IMR-90 (cell line): ENCODE measurements at regions not wholly inside any gene's neighbourhood (a gene's known extent, or its start where the extent isn't known, plus 50 kb on each side); places are given as distances from the start of the nearest gene placed in this dataset.

Experiments used
- ATAC-seq: fragments of 200-7000 bp; cut with Tn5 transposase; 2 replicates; pipeline ENCODE4 v1.9.1; 2020; ENCODE audit warnings: low read depth, mild to moderate bottlenecking, moderate library complexity
- BruUV-seq: library from RNA; stranded (reverse); fragments of 400-500 nt; replicated peaks from 2 replicates; lab custom pipeline; 2021; lab: Mats Ljungman, UMichigan
- CTCF ChIA-PET: fragments of 300-600 bp; formaldehyde crosslinking; extraction: SDS; loops from one replicate; lab custom pipeline; 2021; ENCODE audit warnings: antibody characterized with exemption; lab: Yijun Ruan, JAX
- POLR2A ChIA-PET: fragments of 300-600 bp; sonication (Branson Sonifier 250); formaldehyde crosslinking; loops from one replicate; lab custom pipeline; 2022; ENCODE audit warnings: antibody characterized with exemption; ENCODE audit not compliant: unreplicated experiment; lab: Charles Lee
- DNase-seq: peaks from one replicate; pipeline ENCODE4 v3.0.0; 2013
- H2AFZ ChIP-seq: replicated peaks from 2 replicates; pipeline ENCODE3; 2013; ENCODE audit warnings: low read length, mild to moderate bottlenecking; ENCODE audit not compliant: poor library complexity
- H2AK5ac ChIP-seq: 2 replicates; pipeline ENCODE4 v1.6.1; 2013; ENCODE audit warnings: low read depth, low read length, inconsistent platforms
- H2AK9ac ChIP-seq: replicated peaks from 2 replicates; pipeline ENCODE3; 2013; ENCODE audit warnings: mild to moderate bottlenecking, low read depth, low read length, moderate library complexity; ENCODE audit not compliant: poor library complexity
- H2BK120ac ChIP-seq: 2 replicates; pipeline ENCODE4 v1.6.1; 2013; ENCODE audit warnings: low read depth, low read length, inconsistent platforms
- H2BK15ac ChIP-seq: 3 replicates; pipeline ENCODE4 v1.6.1; 2013; ENCODE audit warnings: low read depth, low read length, inconsistent platforms
- H2BK20ac ChIP-seq: 2 replicates; pipeline ENCODE4 v1.6.1; 2013; ENCODE audit warnings: low read depth, mild to moderate bottlenecking, inconsistent platforms, low read length, moderate library complexity
- H2BK5ac ChIP-seq: 2 replicates; pipeline ENCODE4 v1.6.1; 2013; ENCODE audit warnings: mild to moderate bottlenecking, low read depth, low read length, inconsistent platforms; ENCODE audit not compliant: poor library complexity, severe bottlenecking
- H3K14ac ChIP-seq: replicated peaks from 2 replicates; pipeline ENCODE4 v1.6.1; 2013; ENCODE audit warnings: low read depth, low read length, inconsistent platforms
- H3K18ac ChIP-seq: 2 replicates; pipeline ENCODE4 v1.6.1; 2013; ENCODE audit warnings: low read depth, low read length, control low read depth
- H3K23ac ChIP-seq: 2 replicates; pipeline ENCODE4 v1.6.1; 2013; ENCODE audit warnings: low read depth, low read length, inconsistent platforms
- H3K27ac ChIP-seq: 2 replicates; pipeline ENCODE4 v1.5.1; 2013; ENCODE audit warnings: mild to moderate bottlenecking, control low read depth, low read length; ENCODE audit not compliant: insufficient read depth
- H3K27me3 ChIP-seq: 2 replicates; pipeline ENCODE4 v1.6.1; 2013; ENCODE audit warnings: low read length; ENCODE audit not compliant: control insufficient read depth, insufficient read depth
- H3K36me3 ChIP-seq: 2 replicates; pipeline ENCODE4 v1.6.1; 2013; ENCODE audit warnings: low read length, mixed read lengths; ENCODE audit not compliant: control insufficient read depth, insufficient read depth
- H3K4ac ChIP-seq: 2 replicates; pipeline ENCODE4 v1.6.1; 2013; ENCODE audit warnings: low read depth, low read length, inconsistent platforms
- H3K4me1 ChIP-seq: 2 replicates; pipeline ENCODE4 v1.6.1; 2013; ENCODE audit warnings: low read length, mixed read lengths; ENCODE audit not compliant: control insufficient read depth, insufficient read depth
- H3K4me2 ChIP-seq: 2 replicates; pipeline ENCODE4 v1.6.1; 2013; ENCODE audit warnings: low read depth, mild to moderate bottlenecking, control low read depth, low read length, moderate library complexity
- H3K4me3 ChIP-seq: 2 replicates; pipeline ENCODE4 v1.5.1; 2013; ENCODE audit warnings: low read depth, mild to moderate bottlenecking, control low read depth, low read length, moderate library complexity; ENCODE audit not compliant: insufficient read depth
- H3K56ac ChIP-seq: 2 replicates; pipeline ENCODE4 v1.6.1; 2013; ENCODE audit warnings: low read length, inconsistent platforms; ENCODE audit not compliant: insufficient read depth; ENCODE audit errors: extremely low read depth
- H3K79me1 ChIP-seq, 2 experiments: 2 replicates each; pipeline ENCODE4 v1.6.1; 2013; ENCODE audit warnings: low read length in 2 of 2, inconsistent platforms in 1 of 2, low read depth in 1 of 2
- H3K9ac ChIP-seq: 2 replicates; pipeline ENCODE4 v1.6.1; 2013; ENCODE audit warnings: low read depth, low read length, control low read depth
- H3K9me1 ChIP-seq: 2 replicates; pipeline ENCODE4 v1.6.1; 2013; ENCODE audit warnings: low read length, inconsistent platforms; ENCODE audit not compliant: insufficient read depth
- H3K9me3 ChIP-seq: 2 replicates; pipeline ENCODE4 v1.6.1; 2013; ENCODE audit warnings: low read length; ENCODE audit not compliant: control insufficient read depth, insufficient read depth
- H4K20me1 ChIP-seq: 2 replicates; pipeline ENCODE4 v1.6.1; 2013; ENCODE audit warnings: low read length, inconsistent platforms; ENCODE audit not compliant: insufficient read depth
- H4K5ac ChIP-seq: 2 replicates; pipeline ENCODE4 v1.6.1; 2013; ENCODE audit warnings: mild to moderate bottlenecking, low read depth, low read length, control low read depth
- H4K8ac ChIP-seq, 2 experiments: 2 replicates each; pipeline ENCODE4 v1.6.1; 2013; ENCODE audit warnings: low read depth in 2 of 2, low read length in 2 of 2, control low read depth in 1 of 2, inconsistent platforms in 1 of 2
- H4K91ac ChIP-seq: 2 replicates; pipeline ENCODE4 v1.6.1; 2013; ENCODE audit warnings: low read depth, low read length, inconsistent platforms; ENCODE audit not compliant: insufficient read depth
- BHLHE40 ChIP-seq: fragments of 150-350 bp; IDR thresholded peaks from 2 replicates; pipeline ENCODE4 v1.6.1; 2016; ENCODE audit warnings: mild to moderate bottlenecking, low read depth, low read length
- CEBPB ChIP-seq: IDR thresholded peaks from 2 replicates; pipeline ENCODE4 v1.6.1; 2012; ENCODE audit warnings: low read depth, low read length, improper control_type of control experiment
- CHD1 ChIP-seq: IDR thresholded peaks from 2 replicates; pipeline ENCODE4 v1.6.1; 2012; ENCODE audit warnings: low read depth, low read length, improper control_type of control experiment
- CTCF ChIP-seq: conservative IDR thresholded peaks from 2 replicates; pipeline ENCODE4 v1.5.1; 2012; ENCODE audit warnings: mild to moderate bottlenecking, low read depth, low read length, improper control_type of control experiment
- ELK1 ChIP-seq: fragments of 150-350 bp; IDR thresholded peaks from 2 replicates; pipeline ENCODE4 v1.6.1; 2016; ENCODE audit warnings: low read depth, mild to moderate bottlenecking, low read length, moderate library complexity, borderline replicate concordance
- FOS ChIP-seq: fragments of 150-350 bp; IDR thresholded peaks from 2 replicates; pipeline ENCODE4 v1.6.1; 2016; ENCODE audit warnings: low read depth, low read length
- MAFK ChIP-seq: IDR thresholded peaks from 2 replicates; pipeline ENCODE4 v1.6.1; 2012; ENCODE audit warnings: low read depth, low read length, improper control_type of control experiment
- MAZ ChIP-seq: IDR thresholded peaks from 2 replicates; pipeline ENCODE4 v1.6.1; 2012; ENCODE audit warnings: low read depth, mild to moderate bottlenecking, low read length, improper control_type of control experiment, moderate library complexity, borderline replicate concordance
- MXI1 ChIP-seq: IDR thresholded peaks from 2 replicates; pipeline ENCODE4 v1.6.1; 2012; ENCODE audit warnings: low read depth, mild to moderate bottlenecking, low read length, moderate library complexity, borderline replicate concordance
- NFE2L2 ChIP-seq: fragments of 150-350 bp; IDR thresholded peaks from 2 replicates; pipeline ENCODE4 v1.6.1; 2016; ENCODE audit warnings: low read depth, mild to moderate bottlenecking, low read length
- POLR2A ChIP-seq: IDR thresholded peaks from 2 replicates; pipeline ENCODE4 v1.6.1; 2012; ENCODE audit warnings: mild to moderate bottlenecking, low read depth, low read length
- RAD21 ChIP-seq: IDR thresholded peaks from 2 replicates; pipeline ENCODE4 v1.6.1; 2012; ENCODE audit warnings: low read length, improper control_type of control experiment
- RCOR1 ChIP-seq: IDR thresholded peaks from 2 replicates; pipeline ENCODE4 v1.6.1; 2012; ENCODE audit warnings: mild to moderate bottlenecking, low read length, improper control_type of control experiment; ENCODE audit not compliant: insufficient replicate concordance
- RFX5 ChIP-seq: IDR thresholded peaks from 2 replicates; pipeline ENCODE4 v1.8.0; 2012; ENCODE audit warnings: low read depth, mild to moderate bottlenecking, low read length, moderate library complexity
- SMC3 ChIP-seq: fragments of 150-350 bp; IDR thresholded peaks from 2 replicates; pipeline ENCODE4 v1.6.1; 2016; ENCODE audit warnings: low read depth, mild to moderate bottlenecking, antibody characterized with exemption, low read length, moderate library complexity
- USF2 ChIP-seq: fragments of 150-350 bp; IDR thresholded peaks from 2 replicates; pipeline ENCODE4 v1.6.1; 2017; ENCODE audit warnings: mild to moderate bottlenecking, antibody characterized with exemption, low read length, low read depth
- WGBS, 2 experiments: methylation state at CpG; one replicate each; pipeline versions ENCODE4 v1.1.5 to v1.1.7; 2013; ENCODE audit warnings: missing lambda C conversion rate in 2 of 2; ENCODE audit not compliant: insufficient read length in 1 of 2; ENCODE audit errors: extremely low coverage in 2 of 2; 5-methylcytosine and 5-hydroxymethylcytosine counted together
- dilution Hi-C: fragments of 300-500 bp; cut with HindIII; formaldehyde crosslinking; loops from one replicate; pipeline ENCODE4 v1.14.3; 2018; ENCODE audit warnings: low sequenced_read_pairs; ENCODE audit not compliant: unreplicated experiment
- in situ Hi-C: fragments of 300-500 bp; cut with MboI; formaldehyde crosslinking; loops from 3 replicates; pipeline ENCODE4 v1.14.3; 2019; ENCODE audit warnings: low sequenced_read_pairs, inconsistent platforms, mixed read lengths
- intact Hi-C: fragments of 100-400 bp; cut with micrococcal nuclease; formaldehyde crosslinking; loops from 2 replicates; pipeline ENCODE4 v1.10.0; 2022

- DNase-seq (no peak), ATAC-seq (no peak)
- Histone ChIP-seq H3K18ac (no peak overlapping the region), H2AK5ac (no peak overlapping the region), H2BK5ac (no peak overlapping the region), H2BK20ac (peak overlapping the region; percentile 49; the same call in 1 of the 2 replicates), H2BK120ac (no peak overlapping the region), H3K4me1 (peaks cover 5% of the 10 kb centered on the region), H2AK9ac (no peak overlapping the region), H3K23ac (no peak overlapping the region), H3K79me1 (no peaks in the 10 kb centered on the region), H2BK15ac (no peak overlapping the region; the same call in 2 of the 3 replicates), H4K91ac (no peak overlapping the region), H3K4me2 (no peak overlapping the region), H3K27ac (no peak overlapping the region), H3K9ac (no peak overlapping the region), H4K20me1 (no peaks in the 10 kb centered on the region), H3K27me3 (no peaks in the 10 kb centered on the region), H3K14ac (no peak overlapping the region), H4K5ac (no peak overlapping the region), H3K9me3 (no peaks in the 10 kb centered on the region), H2AFZ (no peak overlapping the region), H3K56ac (no peak overlapping the region), H3K4me3 (no peak overlapping the region), H3K9me1 (no peaks in the 10 kb centered on the region; the same call in 1 of the 2 replicates), H3K4ac (no peak overlapping the region), H3K36me3 (no peaks in the 10 kb centered on the region), H4K8ac (no peak overlapping the region)
- CTCF ChIA-PET: no interaction called here
- no TSS peak for BruUV-seq
- no peak for TF ChIP-seq CEBPB
- TF ChIP-seq CTCF: no peak
- TF ChIP-seq SMC3: no peak
- TF ChIP-seq USF2: no peak
- TF ChIP-seq CHD1: no peak
- no peak for TF ChIP-seq MAFK
- TF ChIP-seq POLR2A: no peak
- TF ChIP-seq RFX5: no peak
- TF ChIP-seq NFE2L2: no peak
- TF ChIP-seq FOS: no peak
- TF ChIP-seq MXI1: no peak
- no peak for TF ChIP-seq RCOR1
- no peak for TF ChIP-seq ELK1
- TF ChIP-seq MAZ: no peak
- TF ChIP-seq RAD21: no peak
- TF ChIP-seq BHLHE40: no peak
- intact Hi-C loops: no loop called here
- in situ Hi-C loops: no loop called here
- WGBS, 2 experiments: no CpG with 5 or more reads among the region's 2 CpGs
- dilution Hi-C loops: no loop called here
- POLR2A ChIA-PET: no interaction called here
Observed at GRCh38 chr12:90061809-90062208, 353.2 kb upstream of the ATP2B1 start.
